Liver (tissue), 2 donors: ENCODE measurements at regions not wholly inside any gene's neighbourhood (a gene's known extent, or its start where the extent isn't known, plus 50 kb on each side); places are given as distances from the start of the nearest gene placed in this dataset.

Source experiments
- CTCF ChIP-seq: fragments of 150-350 bp; IDR thresholded peaks from 2 replicates; pipeline ENCODE4 v1.5.1; 2017; ENCODE audit warnings: improper control_type of control experiment, low read depth, low read length; ENCODE audit not compliant: missing input control
- MAX ChIP-seq: IDR thresholded peaks from 2 replicates; pipeline ENCODE4 v1.6.1; 2016; ENCODE audit warnings: antibody characterized with exemption
- donor health status: healthy.

DNA sequence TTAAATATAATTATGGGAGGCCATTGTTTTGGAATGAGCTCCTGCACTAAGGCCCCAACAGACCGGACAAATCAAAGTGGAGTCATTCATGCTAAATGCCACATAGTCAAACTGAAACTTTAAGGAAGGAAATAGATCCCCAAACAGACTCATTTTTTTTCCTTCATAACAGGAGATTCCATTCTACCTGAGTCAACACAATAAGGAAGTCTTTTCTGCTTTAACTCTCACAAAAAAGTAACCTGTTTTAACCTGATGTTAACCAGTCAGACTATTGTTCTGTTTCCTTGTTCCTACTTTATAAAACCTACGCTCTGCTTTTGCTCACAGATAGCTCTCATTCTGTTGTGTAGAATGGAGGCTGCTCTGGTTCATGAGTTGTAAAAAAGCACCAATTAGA is 234.9 kb downstream of the YTHDC2 start:
- TF ChIP-seq CTCF (no peak), MAX (no peak)
